CD4-positive, alpha-beta T cell (primary cell): ENCODE measurements at regions not wholly inside any gene's neighbourhood (a gene's known extent, or its start where the extent isn't known, plus 50 kb on each side); places are given as distances from the start of the nearest gene placed in this dataset.

Experiments used
- ATAC-seq: fragments of 200-7000 bp; cut with Tn5 transposase; one replicate; pipeline ENCODE4 v1.10.0; 2022; ENCODE audit warnings: mild to moderate bottlenecking; ENCODE audit not compliant: poor library complexity
- CTCF ChIA-PET: fragments of 350-600 bp; sonication (Branson Sonifier 250); formaldehyde crosslinking; loops from one replicate; lab custom pipeline; 2021; ENCODE audit warnings: antibody characterized with exemption, inconsistent platforms; lab: Charles Lee
- POLR2A ChIA-PET: fragments of 350-600 bp; sonication (Branson Sonifier 250); formaldehyde crosslinking; loops from one replicate; lab custom pipeline; 2021; ENCODE audit warnings: antibody characterized with exemption, inconsistent platforms; lab: Charles Lee
- DNase-seq, 14 experiments: peaks; one replicate each; pipeline ENCODE4 v3.0.0-alpha.2; 2013 to 2020; ENCODE audit warnings: mixed read lengths in 2 of 14
- H3K27ac ChIP-seq, 2 donors: one replicate each; pipeline versions ENCODE4 v1.5.1 to v1.7.0; 2013; ENCODE audit warnings: low read length in 2 of 2, low read depth in 1 of 2, mild to moderate bottlenecking in 1 of 2
- H3K27me3 ChIP-seq, 2 experiments: 1 replicate in 1 of 2; 2 replicates in 1 of 2; pipeline versions ENCODE4 v1.6.1 to v1.7.0; 2013; ENCODE audit warnings: low read length in 2 of 2, control low read depth in 1 of 2, mild to moderate bottlenecking in 1 of 2, moderate library complexity in 1 of 2; ENCODE audit not compliant: insufficient read depth in 2 of 2, control insufficient read depth in 1 of 2
- H3K36me3 ChIP-seq: one replicate; pipeline ENCODE4 v1.6.1; 2013; ENCODE audit warnings: low read length, control low read depth; ENCODE audit not compliant: insufficient read depth
- H3K4me1 ChIP-seq: one replicate; pipeline ENCODE4 v1.6.1; 2013; ENCODE audit warnings: low read length, control low read depth; ENCODE audit not compliant: insufficient read depth
- H3K4me3 ChIP-seq: one replicate; pipeline ENCODE4 v1.5.1; 2013; ENCODE audit warnings: mild to moderate bottlenecking, low read length, moderate library complexity
- H3K9me3 ChIP-seq, 2 experiments: 1 replicate in 1 of 2; 2 replicates in 1 of 2; pipeline versions ENCODE4 v1.6.1 to v1.7.0; 2013; ENCODE audit warnings: low read length in 2 of 2, mild to moderate bottlenecking in 2 of 2, control low read depth in 1 of 2, moderate library complexity in 1 of 2; ENCODE audit not compliant: control insufficient read depth in 1 of 2, insufficient read depth in 1 of 2
- H3K27ac Mint-ChIP-seq: one replicate; pipeline ENCODE4 v1.8.0; 2020; ENCODE audit warnings: mixed read lengths
- H3K27me3 Mint-ChIP-seq: one replicate; pipeline ENCODE4 v1.8.0; 2021; ENCODE audit warnings: mixed read lengths
- H3K36me3 Mint-ChIP-seq: one replicate; pipeline ENCODE4 v1.8.0; 2021; ENCODE audit warnings: low read depth, mixed read lengths
- H3K4me1 Mint-ChIP-seq: one replicate; pipeline ENCODE4 v1.8.0; 2021; ENCODE audit warnings: low read depth, mixed read lengths
- H3K4me3 Mint-ChIP-seq: one replicate; pipeline ENCODE4 v1.8.0; 2020; ENCODE audit warnings: mild to moderate bottlenecking, mixed read lengths
- H3K9me3 Mint-ChIP-seq: one replicate; pipeline ENCODE4 v1.8.0; 2020; ENCODE audit warnings: mixed read lengths
- intact Hi-C, 2 experiments: fragments of 100-400 bp; cut with DNase I in 1 of 2; cut with micrococcal nuclease in 1 of 2; formaldehyde crosslinking; loops; one replicate each; pipeline versions ENCODE4 v1.15.1 to v1.9.0; 2023 to 2025; cut with DNase I, micrococcal nuclease
- TF ChIP-seq, protein P1 (sequence below): fragments of 200-600 bp; IDR thresholded peaks from one replicate; pipeline ENCODE4 v1.8.0; 2022; ENCODE audit warnings: antibody characterized with exemption, mild to moderate bottlenecking

DNA sequence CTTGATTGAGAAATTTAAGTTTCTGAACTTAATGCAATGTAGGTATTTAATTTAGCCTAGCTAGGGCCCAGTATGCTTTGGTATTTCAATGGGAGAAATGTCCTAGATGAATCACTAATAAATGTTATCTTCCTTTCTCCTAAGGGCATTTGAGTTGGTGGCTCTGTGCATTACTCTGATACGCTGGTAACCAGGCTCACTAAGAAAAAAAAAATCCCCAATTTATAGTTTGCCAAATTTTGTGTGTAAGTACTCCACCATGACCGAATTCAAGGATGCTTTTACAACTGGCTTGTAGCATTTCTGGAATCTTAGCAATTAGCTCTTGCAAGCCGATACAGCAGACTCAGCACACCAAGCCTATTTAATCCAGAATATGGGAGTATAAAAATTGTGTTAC is 94.6 kb upstream of the LPP start:
- Mint-ChIP-seq H3K36me3 (no peaks in the 10 kb centered on the region), H3K4me1 (peaks cover 9% of the 10 kb centered on the region), H3K4me3 (no peak overlapping the region), H3K27me3 (no peaks in the 10 kb centered on the region), H3K9me3 (no peaks in the 10 kb centered on the region), H3K27ac (no peak overlapping the region)
- no peaks in the 10 kb centered on the region for H3K36me3 ChIP-seq
- H3K4me1 ChIP-seq = peaks cover 6% of the 10 kb centered on the region
- ATAC-seq (no peak), DNase-seq (no peak)
- no peaks in the 10 kb centered on the region for H3K9me3 ChIP-seq
- POLR2A ChIA-PET = no interaction called here
- H3K4me3 ChIP-seq = no peak overlapping the region
- intact Hi-C loops = loop anchor here in 1 of 2 experiments (2.0 kb wide), 1 partner anchor 317 kb away; no protein-coding TSS in a partner anchor
- TF ChIP-seq, protein P1, sequence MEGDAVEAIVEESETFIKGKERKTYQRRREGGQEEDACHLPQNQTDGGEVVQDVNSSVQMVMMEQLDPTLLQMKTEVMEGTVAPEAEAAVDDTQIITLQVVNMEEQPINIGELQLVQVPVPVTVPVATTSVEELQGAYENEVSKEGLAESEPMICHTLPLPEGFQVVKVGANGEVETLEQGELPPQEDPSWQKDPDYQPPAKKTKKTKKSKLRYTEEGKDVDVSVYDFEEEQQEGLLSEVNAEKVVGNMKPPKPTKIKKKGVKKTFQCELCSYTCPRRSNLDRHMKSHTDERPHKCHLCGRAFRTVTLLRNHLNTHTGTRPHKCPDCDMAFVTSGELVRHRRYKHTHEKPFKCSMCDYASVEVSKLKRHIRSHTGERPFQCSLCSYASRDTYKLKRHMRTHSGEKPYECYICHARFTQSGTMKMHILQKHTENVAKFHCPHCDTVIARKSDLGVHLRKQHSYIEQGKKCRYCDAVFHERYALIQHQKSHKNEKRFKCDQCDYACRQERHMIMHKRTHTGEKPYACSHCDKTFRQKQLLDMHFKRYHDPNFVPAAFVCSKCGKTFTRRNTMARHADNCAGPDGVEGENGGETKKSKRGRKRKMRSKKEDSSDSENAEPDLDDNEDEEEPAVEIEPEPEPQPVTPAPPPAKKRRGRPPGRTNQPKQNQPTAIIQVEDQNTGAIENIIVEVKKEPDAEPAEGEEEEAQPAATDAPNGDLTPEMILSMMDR = no peak
- CTCF ChIA-PET = no interaction called here
- H3K27ac ChIP-seq = no peak overlapping the region
- H3K27me3 ChIP-seq = no peaks in the 10 kb centered on the region

DNA sequence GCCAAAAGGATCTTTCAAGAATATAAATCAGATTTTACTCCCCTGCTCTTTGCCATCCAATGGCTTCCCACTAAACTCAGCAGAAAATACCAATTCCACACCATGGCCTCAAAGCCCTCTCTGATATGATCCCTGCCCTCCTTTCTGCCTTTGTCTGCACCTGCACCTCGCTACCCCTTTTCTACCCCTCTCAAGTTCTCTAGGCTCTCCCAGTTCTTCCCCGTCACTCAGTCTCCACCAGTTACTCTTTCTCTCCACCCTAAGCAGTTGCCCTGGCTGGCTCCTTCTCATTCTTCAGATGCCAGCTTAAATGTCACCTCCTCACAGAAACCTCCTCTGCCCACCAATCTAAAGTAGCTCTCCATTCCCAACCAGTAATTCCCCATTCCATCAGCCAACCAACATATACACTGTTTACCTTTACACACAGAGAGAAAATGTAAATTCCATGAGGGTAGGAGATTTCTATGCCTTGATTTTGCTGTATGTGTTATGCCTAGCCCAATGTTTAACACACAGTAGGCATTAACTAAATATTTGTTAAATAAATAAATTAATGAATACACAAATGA is 93.6 kb upstream of the LPP start:
- POLR2A ChIA-PET = no interaction called here
- H3K4me3 Mint-ChIP-seq = no peak overlapping the region
- H3K36me3 ChIP-seq = no peaks in the 10 kb centered on the region
- H3K4me1 ChIP-seq = peaks cover 6% of the 10 kb centered on the region
- H3K9me3 Mint-ChIP-seq = no peaks in the 10 kb centered on the region
- no peaks in the 10 kb centered on the region for H3K27me3 ChIP-seq
- TF ChIP-seq, protein P1 = no peak
- H3K4me3 ChIP-seq = no peak overlapping the region
- no peaks in the 10 kb centered on the region for H3K36me3 Mint-ChIP-seq
- intact Hi-C loops = no loop called here
- H3K9me3 ChIP-seq = no peaks in the 10 kb centered on the region
- DNase-seq = no peak
- ATAC-seq = no peak
- no peak overlapping the region for H3K27ac ChIP-seq
- no peaks in the 10 kb centered on the region for H3K27me3 Mint-ChIP-seq
- CTCF ChIA-PET = no interaction called here
- H3K27ac Mint-ChIP-seq = no peak overlapping the region
- H3K4me1 Mint-ChIP-seq = peaks cover 9% of the 10 kb centered on the region

DNA sequence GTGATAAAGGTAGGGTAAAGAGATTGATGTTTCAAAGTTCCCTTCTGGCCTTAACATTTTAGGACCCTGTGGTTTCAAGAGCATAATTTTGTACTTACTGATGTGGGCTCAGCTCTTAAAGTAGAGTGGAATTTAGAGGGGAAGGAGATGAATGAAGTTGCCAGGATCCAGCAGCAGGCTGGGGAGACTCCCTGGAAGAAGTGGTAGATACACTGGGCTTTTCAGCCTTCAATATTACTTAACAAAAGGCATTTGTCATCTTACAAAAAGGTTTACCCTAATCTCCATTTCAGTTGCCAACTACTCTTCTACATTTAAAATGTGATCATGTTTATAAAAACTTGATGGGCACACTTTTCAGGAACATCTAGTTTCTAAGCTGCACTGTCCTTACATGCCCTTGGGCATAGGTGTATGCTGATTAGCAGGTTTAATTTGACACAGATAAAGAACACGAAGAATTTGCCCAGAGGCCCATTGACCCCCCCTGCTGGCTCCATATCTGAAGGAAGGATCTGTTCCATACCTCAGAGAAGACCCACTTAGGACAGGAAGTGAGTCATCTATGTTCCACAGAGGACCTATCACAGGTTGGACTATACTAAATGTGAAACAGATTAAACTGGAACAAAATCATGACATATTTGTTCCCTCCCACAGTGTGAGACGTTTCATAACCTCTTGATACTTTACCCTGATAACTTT is 93.0 kb upstream of the LPP start:
- Histone ChIP-seq H3K9me3 (no peaks in the 10 kb centered on the region), H3K4me3 (no peak overlapping the region), H3K4me1 (peaks cover 6% of the 10 kb centered on the region), H3K27ac (no peak overlapping the region), H3K36me3 (no peaks in the 10 kb centered on the region), H3K27me3 (no peaks in the 10 kb centered on the region)
- no peak overlapping the region for H3K4me3 Mint-ChIP-seq
- no peaks in the 10 kb centered on the region for H3K27me3 Mint-ChIP-seq
- ATAC-seq (peak; percentile 70), DNase-seq (peak in 12 of 14 experiments; percentile 5 to 85 (median 16))
- no peaks in the 10 kb centered on the region for H3K9me3 Mint-ChIP-seq
- peaks cover 9% of the 10 kb centered on the region for H3K4me1 Mint-ChIP-seq
- ChIA-PET CTCF (no interaction called here), POLR2A (interaction anchor here (1.0 kb wide), 1 partner anchor 316 kb away, joined by 3 read pairs; the partner anchor contains the start of gene BCL6)
- intact Hi-C loops = no loop called here
- TF ChIP-seq, protein P1 = no peak
- H3K36me3 Mint-ChIP-seq = no peaks in the 10 kb centered on the region
- H3K27ac Mint-ChIP-seq = peak overlapping the region; percentile 21
